ENCODE measurements at regions not wholly inside any gene's neighbourhood (a gene's known extent, or its start where the extent isn't known, plus 50 kb on each side); places are given as distances from the start of the nearest gene placed in this dataset.

DNA sequence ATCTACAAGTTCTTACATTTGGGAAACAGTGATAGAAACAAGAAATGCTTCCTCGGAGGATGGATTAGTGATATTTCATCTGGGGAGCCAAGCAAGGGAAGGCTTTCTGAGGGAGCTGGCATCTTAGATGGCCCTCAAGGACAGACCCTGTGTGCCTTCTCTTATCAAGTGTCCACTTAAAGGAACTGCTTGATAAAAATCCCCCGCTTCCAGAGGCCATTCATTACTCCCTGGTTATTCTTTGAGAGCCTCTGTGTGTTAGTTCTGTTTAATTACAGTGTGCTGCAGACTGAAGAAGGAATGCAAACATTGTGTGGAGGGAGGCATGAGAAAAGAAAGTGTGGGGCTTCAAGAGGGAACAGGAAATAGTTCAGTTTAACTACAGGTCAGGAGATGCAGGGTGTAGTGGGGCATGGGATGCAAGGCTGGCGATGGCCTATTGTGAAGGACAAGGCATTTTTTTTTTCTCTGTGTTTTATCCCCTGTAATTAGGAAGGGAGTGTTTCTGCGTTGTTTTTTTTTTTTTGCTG, 145.4 kb downstream of the SNX10 start:
- TF ChIP-seq, protein P1, sequence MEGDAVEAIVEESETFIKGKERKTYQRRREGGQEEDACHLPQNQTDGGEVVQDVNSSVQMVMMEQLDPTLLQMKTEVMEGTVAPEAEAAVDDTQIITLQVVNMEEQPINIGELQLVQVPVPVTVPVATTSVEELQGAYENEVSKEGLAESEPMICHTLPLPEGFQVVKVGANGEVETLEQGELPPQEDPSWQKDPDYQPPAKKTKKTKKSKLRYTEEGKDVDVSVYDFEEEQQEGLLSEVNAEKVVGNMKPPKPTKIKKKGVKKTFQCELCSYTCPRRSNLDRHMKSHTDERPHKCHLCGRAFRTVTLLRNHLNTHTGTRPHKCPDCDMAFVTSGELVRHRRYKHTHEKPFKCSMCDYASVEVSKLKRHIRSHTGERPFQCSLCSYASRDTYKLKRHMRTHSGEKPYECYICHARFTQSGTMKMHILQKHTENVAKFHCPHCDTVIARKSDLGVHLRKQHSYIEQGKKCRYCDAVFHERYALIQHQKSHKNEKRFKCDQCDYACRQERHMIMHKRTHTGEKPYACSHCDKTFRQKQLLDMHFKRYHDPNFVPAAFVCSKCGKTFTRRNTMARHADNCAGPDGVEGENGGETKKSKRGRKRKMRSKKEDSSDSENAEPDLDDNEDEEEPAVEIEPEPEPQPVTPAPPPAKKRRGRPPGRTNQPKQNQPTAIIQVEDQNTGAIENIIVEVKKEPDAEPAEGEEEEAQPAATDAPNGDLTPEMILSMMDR (IDR thresholded peaks at IDR 0.05), result no peak
- TF ChIP-seq POLR2A (IDR thresholded peaks at IDR 0.05), result no peak

Measured in Peyer's patch (tissue), 4 donors.